Gastrocnemius medialis (tissue), 4 donors: ENCODE measurements at regions not wholly inside any gene's neighbourhood (a gene's known extent, or its start where the extent isn't known, plus 50 kb on each side); places are given as distances from the start of the nearest gene placed in this dataset.

Source experiments
- ATAC-seq, 2 donors: fragments of 150-250 bp; one replicate each; pipeline ENCODE4 v1.9.1; 2016
- DNase-seq, 2 donors: peaks; one replicate each; pipeline ENCODE4 v3.0.0-alpha.2; 2019
- H3K27ac ChIP-seq, 4 donors: fragments of 200-600 bp; sonication (generic); 1 replicate in 1 of 4; 2 replicates in 3 of 4; pipeline ENCODE4 v1.5.1; 2016 to 2018; ENCODE audit warnings: mild to moderate bottlenecking in 2 of 4, moderate library complexity in 1 of 4
- H3K27me3 ChIP-seq, 3 donors: fragments of 200-600 bp; sonication (generic) in 2 of 3; 1 replicate in 1 of 3; 2 replicates in 2 of 3; pipeline versions ENCODE4 v1.5.1 to v1.6.0; 2016 to 2019; ENCODE audit warnings: mild to moderate bottlenecking in 1 of 3, moderate library complexity in 1 of 3
- H3K36me3 ChIP-seq, 2 donors: fragments of 200-600 bp; sonication (generic) in 1 of 2; one replicate each; pipeline ENCODE4 v1.5.1; 2017 to 2018
- H3K4me1 ChIP-seq, 2 donors: fragments of 200-600 bp; sonication (generic) in 1 of 2; one replicate each; pipeline ENCODE4 v1.5.1; 2016 to 2017; ENCODE audit warnings: mild to moderate bottlenecking in 2 of 2
- H3K4me3 ChIP-seq, 4 donors: fragments of 200-600 bp; sonication (generic) in 3 of 4; 1 replicate in 1 of 4; 2 replicates in 3 of 4; pipeline ENCODE4 v1.5.1; 2016 to 2019; ENCODE audit warnings: mild to moderate bottlenecking in 2 of 4
- H3K9me3 ChIP-seq, 3 donors: fragments of 200-600 bp; sonication (generic) in 2 of 3; 1 replicate in 1 of 3; 2 replicates in 2 of 3; pipeline ENCODE4 v1.5.1; 2016 to 2019
- POLR2A ChIP-seq, 2 donors: fragments of 450-650 bp; IDR thresholded peaks; one replicate each; pipeline ENCODE4 v1.6.1; 2017; ENCODE audit warnings: antibody characterized with exemption in 2 of 2, mild to moderate bottlenecking in 2 of 2, moderate library complexity in 2 of 2
- in situ Hi-C, 4 donors: fragments of 200-750 bp; cut with MboI; loops; one replicate each; pipeline versions ENCODE4 v1.15.0 to v1.8.0; 2017; ENCODE audit warnings: low sequenced_read_pairs in 4 of 4
- intact Hi-C: fragments of 100-400 bp; cut with DNase I; formaldehyde crosslinking; loops from one replicate; pipeline ENCODE4 v1.15.1; 2023; ENCODE audit warnings: low total_unique reads
- TF ChIP-seq, protein P1 (sequence below), 5 experiments: fragments of 450-650 bp in 3 of 5; fragments of 200-600 bp in 2 of 5; sonication (generic) in 2 of 5; IDR thresholded peaks in 4 of 5; conservative IDR thresholded peaks in 1 of 5; 1 replicate in 4 of 5; 2 replicates in 1 of 5; pipeline ENCODE4 v1.5.1; 2016 to 2019; ENCODE audit warnings: antibody characterized with exemption in 5 of 5, mild to moderate bottlenecking in 3 of 5, moderate library complexity in 3 of 5

DNA sequence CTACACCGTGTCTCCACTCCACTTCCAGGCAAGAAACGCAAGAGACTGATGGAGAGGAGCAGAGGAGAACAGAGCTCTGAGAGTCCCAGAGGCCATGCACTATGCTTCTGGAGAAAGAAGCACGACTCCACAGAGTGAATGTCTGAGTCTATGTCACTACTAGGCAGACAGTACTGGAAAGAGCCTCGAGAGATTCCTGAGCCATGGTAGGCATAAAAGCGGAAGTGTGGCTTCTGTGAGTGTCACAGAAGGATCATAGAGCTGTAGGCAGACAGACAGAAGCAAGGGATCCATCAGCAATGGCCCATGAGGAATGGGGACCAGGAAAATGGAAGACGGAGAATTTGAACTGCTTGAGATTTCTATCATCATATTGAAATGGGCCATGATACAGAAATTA, 542.6 kb downstream of the ZEB2 start:
- DNase-seq, result no peak
- Histone ChIP-seq H3K27ac (no peak overlapping the region), H3K9me3 (no peaks in the 10 kb centered on the region), H3K36me3 (no peaks in the 10 kb centered on the region), H3K27me3 (no peaks in the 10 kb centered on the region), H3K4me3 (no peak overlapping the region), H3K4me1 (no peaks in the 10 kb centered on the region)
- no peak for ATAC-seq
- TF ChIP-seq, protein P1, sequence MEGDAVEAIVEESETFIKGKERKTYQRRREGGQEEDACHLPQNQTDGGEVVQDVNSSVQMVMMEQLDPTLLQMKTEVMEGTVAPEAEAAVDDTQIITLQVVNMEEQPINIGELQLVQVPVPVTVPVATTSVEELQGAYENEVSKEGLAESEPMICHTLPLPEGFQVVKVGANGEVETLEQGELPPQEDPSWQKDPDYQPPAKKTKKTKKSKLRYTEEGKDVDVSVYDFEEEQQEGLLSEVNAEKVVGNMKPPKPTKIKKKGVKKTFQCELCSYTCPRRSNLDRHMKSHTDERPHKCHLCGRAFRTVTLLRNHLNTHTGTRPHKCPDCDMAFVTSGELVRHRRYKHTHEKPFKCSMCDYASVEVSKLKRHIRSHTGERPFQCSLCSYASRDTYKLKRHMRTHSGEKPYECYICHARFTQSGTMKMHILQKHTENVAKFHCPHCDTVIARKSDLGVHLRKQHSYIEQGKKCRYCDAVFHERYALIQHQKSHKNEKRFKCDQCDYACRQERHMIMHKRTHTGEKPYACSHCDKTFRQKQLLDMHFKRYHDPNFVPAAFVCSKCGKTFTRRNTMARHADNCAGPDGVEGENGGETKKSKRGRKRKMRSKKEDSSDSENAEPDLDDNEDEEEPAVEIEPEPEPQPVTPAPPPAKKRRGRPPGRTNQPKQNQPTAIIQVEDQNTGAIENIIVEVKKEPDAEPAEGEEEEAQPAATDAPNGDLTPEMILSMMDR (IDR thresholded peaks at IDR 0.05 in 4 of 5, conservative IDR thresholded peaks at IDR 0.05 in 1 of 5), result no peak
- no peak for TF ChIP-seq POLR2A (IDR thresholded peaks at IDR 0.05)
- intact Hi-C loops (no loop called here), in situ Hi-C loops (no loop called here)

DNA sequence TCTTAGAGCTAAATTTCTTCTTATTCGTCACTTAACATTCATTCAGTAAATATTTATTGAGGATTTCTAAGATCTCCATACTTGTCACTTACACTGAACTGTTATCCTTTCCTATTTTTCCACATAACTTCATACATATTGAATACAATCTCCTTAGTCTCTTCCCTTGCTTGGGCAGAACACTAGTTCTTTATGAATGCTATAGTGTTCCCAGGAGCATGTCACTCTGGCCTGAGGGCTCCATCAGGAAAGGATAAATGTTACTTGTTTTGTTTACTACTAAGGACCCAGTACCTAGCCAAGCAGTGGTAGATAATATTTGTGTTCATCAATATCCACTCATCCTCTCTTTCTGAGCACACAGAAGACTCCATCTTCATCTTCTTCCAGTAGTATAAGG, 544.7 kb downstream of the ZEB2 start:
- DNase-seq, result no peak
- no peak for TF ChIP-seq POLR2A (IDR thresholded peaks at IDR 0.05)
- TF ChIP-seq, protein P1 (IDR thresholded peaks at IDR 0.05 in 4 of 5, conservative IDR thresholded peaks at IDR 0.05 in 1 of 5), result no peak
- Histone ChIP-seq H3K27me3 (no peaks in the 10 kb centered on the region), H3K9me3 (no peaks in the 10 kb centered on the region), H3K36me3 (no peaks in the 10 kb centered on the region), H3K4me3 (no peak overlapping the region), H3K4me1 (no peaks in the 10 kb centered on the region), H3K27ac (no peak overlapping the region)
- in situ Hi-C loops (no loop called here), intact Hi-C loops (no loop called here)
- ATAC-seq, result no peak

DNA sequence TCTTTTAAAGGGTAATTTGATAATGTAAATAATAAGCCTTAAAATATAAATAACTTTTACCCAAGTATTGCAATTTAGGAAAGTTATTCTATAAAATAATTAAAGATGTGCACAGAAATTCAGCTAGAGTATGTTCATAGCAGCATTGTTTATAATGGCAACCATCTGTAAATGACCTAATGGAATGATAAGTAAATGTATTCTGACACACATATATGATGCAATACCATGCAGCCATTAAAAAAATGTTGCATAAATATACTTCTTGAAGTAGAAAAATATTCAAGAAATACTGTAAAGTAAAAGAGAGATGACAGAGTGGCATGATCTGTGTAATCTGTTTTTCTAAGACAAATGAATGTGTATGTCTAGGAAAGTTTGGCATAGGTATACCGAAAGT, 545.7 kb downstream of the ZEB2 start:
- in situ Hi-C loops, result no loop called here
- no peak for ATAC-seq
- Histone ChIP-seq H3K27me3 (no peaks in the 10 kb centered on the region), H3K9me3 (no peaks in the 10 kb centered on the region), H3K27ac (no peak overlapping the region), H3K4me1 (no peaks in the 10 kb centered on the region), H3K4me3 (no peak overlapping the region), H3K36me3 (no peaks in the 10 kb centered on the region)
- no peak for DNase-seq
- intact Hi-C loops, result no loop called here
- TF ChIP-seq, protein P1 (IDR thresholded peaks at IDR 0.05 in 4 of 5, conservative IDR thresholded peaks at IDR 0.05 in 1 of 5), result no peak
- TF ChIP-seq POLR2A (IDR thresholded peaks at IDR 0.05), result no peak

DNA sequence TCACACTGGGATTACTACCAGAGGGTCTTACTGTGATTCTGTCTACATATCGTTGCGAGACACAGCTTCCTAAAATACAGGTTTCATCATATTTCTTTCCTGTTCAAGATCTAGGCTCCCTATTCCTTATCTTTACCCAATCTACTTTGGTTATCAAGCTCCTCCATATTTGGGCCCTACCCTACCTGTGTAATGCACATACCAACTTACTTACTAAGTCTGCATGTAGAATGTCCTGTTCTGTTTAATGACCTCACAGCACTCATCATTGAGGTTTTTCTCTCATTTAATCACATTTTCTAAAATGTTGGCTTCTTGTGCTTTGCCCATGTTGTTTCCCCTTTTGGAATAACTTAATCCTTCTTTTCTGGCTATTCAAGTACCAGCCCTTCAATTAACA, 551.1 kb downstream of the ZEB2 start:
- DNase-seq, result no peak
- in situ Hi-C loops, result no loop called here
- TF ChIP-seq, protein P1 (IDR thresholded peaks at IDR 0.05 in 4 of 5, conservative IDR thresholded peaks at IDR 0.05 in 1 of 5), result no peak
- no peak for TF ChIP-seq POLR2A (IDR thresholded peaks at IDR 0.05)
- Histone ChIP-seq H3K27ac (no peak overlapping the region), H3K4me1 (no peaks in the 10 kb centered on the region), H3K9me3 (no peaks in the 10 kb centered on the region), H3K36me3 (no peaks in the 10 kb centered on the region), H3K4me3 (no peak overlapping the region), H3K27me3 (no peaks in the 10 kb centered on the region)
- intact Hi-C loops, result no loop called here
- no peak for ATAC-seq

DNA sequence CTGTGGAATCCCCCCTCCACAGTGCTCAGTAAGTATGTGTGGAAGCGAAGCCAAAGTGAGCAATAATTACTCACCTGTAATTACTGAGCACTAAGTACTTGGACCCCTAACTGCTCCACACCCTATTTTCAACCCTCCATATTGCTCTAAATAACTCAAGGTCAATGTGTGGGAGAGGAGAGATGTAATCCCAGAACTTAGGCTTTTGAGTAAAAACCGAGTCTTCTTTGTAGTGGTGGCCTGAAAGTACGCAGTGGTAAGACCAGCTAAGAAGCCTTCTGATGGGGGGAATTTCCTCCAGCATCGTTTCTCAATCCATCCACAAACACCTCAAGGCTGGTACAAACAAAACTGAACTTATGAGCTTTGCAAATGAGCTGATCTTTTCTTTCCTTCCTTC, 551.6 kb downstream of the ZEB2 start:
- intact Hi-C loops (no loop called here), in situ Hi-C loops (no loop called here)
- Histone ChIP-seq H3K27me3 (no peaks in the 10 kb centered on the region), H3K27ac (no peak overlapping the region), H3K4me3 (no peak overlapping the region), H3K9me3 (no peaks in the 10 kb centered on the region), H3K36me3 (no peaks in the 10 kb centered on the region), H3K4me1 (no peaks in the 10 kb centered on the region)
- DNase-seq (no peak), ATAC-seq (no peak)
- TF ChIP-seq, protein P1 (IDR thresholded peaks at IDR 0.05 in 4 of 5, conservative IDR thresholded peaks at IDR 0.05 in 1 of 5), result no peak
- no peak for TF ChIP-seq POLR2A (IDR thresholded peaks at IDR 0.05)
